GM12865 (cell line): ENCODE measurements at regions not wholly inside any gene's neighbourhood (a gene's known extent, or its start where the extent isn't known, plus 50 kb on each side); places are given as distances from the start of the nearest gene placed in this dataset.

Source experiments
- DNase-seq: peaks from one replicate; pipeline ENCODE4 v3.0.0; 2010; ENCODE audit warnings: low read depth
- H3K4me3 ChIP-seq: 2 replicates; pipeline ENCODE4 v1.5.1; 2011; ENCODE audit warnings: mild to moderate bottlenecking, low read depth, low read length, control low read depth
- TF ChIP-seq, protein P1 (sequence below): IDR thresholded peaks from 2 replicates; pipeline ENCODE4 v1.5.1; 2011; ENCODE audit warnings: low read length, control low read depth, low read depth, inconsistent platforms; ENCODE audit not compliant: insufficient read depth; ENCODE audit errors: missing control alignments

DNA sequence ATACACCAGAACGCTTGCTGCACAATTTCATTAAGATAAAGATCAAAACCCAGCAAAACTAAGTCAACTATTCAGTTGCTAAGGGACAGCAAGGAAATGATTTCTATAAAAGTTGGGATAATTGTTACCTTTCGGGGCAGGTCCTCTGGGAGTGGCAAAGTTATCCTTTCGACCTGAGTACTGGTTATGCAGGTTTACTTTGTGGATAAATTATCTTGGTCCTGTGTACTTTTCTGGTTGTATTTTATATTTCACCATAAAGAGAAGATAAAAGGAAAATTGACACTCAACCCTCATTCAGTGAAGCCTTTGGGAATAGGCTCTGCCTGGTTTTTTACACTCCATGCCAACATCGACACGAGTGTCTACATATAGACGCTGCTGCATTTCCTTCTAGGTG, 146.5 kb downstream of the SYK start:
- TF ChIP-seq, protein P1, sequence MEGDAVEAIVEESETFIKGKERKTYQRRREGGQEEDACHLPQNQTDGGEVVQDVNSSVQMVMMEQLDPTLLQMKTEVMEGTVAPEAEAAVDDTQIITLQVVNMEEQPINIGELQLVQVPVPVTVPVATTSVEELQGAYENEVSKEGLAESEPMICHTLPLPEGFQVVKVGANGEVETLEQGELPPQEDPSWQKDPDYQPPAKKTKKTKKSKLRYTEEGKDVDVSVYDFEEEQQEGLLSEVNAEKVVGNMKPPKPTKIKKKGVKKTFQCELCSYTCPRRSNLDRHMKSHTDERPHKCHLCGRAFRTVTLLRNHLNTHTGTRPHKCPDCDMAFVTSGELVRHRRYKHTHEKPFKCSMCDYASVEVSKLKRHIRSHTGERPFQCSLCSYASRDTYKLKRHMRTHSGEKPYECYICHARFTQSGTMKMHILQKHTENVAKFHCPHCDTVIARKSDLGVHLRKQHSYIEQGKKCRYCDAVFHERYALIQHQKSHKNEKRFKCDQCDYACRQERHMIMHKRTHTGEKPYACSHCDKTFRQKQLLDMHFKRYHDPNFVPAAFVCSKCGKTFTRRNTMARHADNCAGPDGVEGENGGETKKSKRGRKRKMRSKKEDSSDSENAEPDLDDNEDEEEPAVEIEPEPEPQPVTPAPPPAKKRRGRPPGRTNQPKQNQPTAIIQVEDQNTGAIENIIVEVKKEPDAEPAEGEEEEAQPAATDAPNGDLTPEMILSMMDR, result no peak
- no peak overlapping the region for H3K4me3 ChIP-seq
- no peak for DNase-seq

DNA sequence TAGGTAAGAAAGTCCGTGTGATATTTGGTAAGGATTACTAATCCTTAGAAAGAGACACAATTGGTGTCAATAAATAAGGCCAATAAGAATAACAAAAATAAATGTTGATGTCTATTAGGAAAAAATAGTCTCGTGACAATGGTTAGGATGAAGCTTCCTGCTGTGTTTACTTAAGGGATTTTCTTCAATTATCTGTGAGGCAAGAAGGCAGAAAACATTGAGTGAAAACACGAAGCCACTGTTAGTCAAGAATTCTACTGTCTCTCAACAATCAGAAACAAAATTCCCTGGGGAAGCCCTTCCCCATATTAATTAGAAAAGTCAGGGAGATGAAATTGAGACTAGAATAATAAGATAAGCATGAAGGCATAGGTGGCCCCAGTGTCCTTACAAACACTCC, 149.0 kb downstream of the SYK start:
- DNase-seq, result no peak
- no peak overlapping the region for H3K4me3 ChIP-seq
- TF ChIP-seq, protein P1, result no peak

DNA sequence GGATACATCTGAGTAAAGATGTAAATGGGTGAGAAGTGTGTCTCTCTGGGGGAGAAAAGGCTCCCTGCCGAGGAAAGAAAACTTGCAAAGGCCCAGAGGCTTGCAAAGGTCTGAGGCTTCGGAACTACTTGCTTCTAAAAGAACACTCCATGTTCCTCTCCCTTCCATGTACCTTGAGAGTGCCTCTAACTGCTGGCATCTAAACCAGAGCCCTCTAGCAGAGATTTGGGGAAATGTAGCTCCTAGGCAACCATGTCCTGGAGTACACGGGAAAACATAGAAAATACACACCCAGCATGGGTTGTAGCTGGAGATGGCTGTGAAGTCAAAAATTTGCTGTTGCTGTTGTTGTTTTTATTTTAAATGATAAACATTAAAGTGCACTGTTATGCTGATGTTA, 151.6 kb downstream of the SYK start:
- DNase-seq, result no peak
- no peak overlapping the region for H3K4me3 ChIP-seq
- TF ChIP-seq, protein P1, result no peak

DNA sequence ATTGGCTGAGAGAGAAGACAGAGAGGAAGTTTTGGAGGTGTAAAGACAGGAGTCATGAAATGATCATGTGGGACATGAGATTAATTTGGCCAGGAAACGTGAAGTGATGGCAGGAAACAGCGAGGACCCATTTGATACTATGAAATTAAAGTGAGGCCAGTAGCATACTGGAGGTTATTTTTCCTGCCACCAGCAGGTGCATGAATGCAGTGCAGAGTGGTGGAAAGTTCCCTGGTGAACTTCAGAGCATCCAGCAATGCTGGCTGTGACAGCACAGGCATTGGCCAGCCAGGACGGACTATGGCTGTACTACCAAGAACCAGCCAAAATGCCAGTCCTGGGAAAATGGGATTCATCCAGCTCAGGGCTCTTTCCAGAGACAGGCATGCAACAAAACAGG, 152.2 kb downstream of the SYK start:
- TF ChIP-seq, protein P1, result no peak
- DNase-seq, result no peak
- H3K4me3 ChIP-seq, result no peak overlapping the region

DNA sequence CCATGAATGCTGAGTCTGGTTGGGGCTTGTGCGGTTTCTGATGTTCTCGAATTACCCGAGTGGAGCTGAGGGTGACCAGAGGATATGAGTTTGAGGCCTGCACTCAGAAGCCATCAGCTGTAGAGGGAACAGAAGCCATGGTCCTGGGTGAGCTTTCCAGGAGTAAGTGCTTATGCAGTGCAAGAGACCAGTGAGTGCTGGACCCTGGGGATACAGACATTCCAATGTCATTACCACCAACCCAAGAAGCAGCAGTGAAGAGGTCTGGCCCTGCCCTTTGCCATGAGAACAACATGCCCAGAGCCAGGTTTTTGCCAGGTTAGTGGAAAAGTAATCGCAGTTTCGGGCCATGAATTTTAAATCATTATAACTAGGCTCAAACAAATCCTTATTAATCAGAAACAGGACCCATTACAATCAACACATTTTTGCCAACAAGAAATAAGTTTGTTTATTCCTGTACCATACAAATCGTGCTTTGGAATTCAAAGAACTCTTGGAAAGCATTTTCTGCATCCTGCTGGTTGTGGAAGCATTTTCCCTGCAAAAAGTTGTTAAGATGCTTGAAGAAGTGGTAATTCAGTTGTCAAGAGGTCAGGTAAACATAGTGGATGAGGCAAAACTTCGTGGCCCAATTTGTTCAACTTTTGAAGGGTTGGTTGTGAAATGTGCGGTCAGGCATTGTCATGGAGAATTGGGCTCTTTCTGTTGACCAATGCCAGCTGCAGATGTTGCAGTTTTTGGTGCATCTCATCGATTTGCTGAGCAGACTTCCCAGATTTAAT, 154.6 kb downstream of the SYK start:
- no peak for DNase-seq
- TF ChIP-seq, protein P1, result no peak

DNA sequence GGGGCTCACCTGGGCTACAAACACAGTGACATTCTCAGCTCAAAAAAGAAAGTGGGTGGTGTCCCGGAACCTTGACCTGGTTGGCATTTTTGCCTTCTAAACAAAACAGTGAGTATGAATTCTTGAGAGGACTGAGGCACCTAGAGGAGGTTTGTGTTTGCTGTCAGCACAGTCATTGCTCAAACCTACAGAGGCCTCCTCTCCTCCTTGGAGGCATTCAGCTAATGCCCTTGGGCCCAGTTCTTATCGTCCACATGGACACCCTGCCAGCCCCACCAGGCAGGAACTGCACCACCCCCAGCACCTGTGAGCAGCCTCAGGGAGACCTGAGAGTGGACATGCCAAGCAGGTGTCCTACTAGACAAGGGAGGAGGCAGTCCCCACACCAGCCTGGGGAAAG, 156.7 kb downstream of the SYK start:
- no peak overlapping the region for H3K4me3 ChIP-seq
- TF ChIP-seq, protein P1, result no peak
- DNase-seq, result no peak

More for the DNA sequence above, 154.6 kb downstream of the SYK start:
- H3K4me3 ChIP-seq, result no peak overlapping the region

DNA sequence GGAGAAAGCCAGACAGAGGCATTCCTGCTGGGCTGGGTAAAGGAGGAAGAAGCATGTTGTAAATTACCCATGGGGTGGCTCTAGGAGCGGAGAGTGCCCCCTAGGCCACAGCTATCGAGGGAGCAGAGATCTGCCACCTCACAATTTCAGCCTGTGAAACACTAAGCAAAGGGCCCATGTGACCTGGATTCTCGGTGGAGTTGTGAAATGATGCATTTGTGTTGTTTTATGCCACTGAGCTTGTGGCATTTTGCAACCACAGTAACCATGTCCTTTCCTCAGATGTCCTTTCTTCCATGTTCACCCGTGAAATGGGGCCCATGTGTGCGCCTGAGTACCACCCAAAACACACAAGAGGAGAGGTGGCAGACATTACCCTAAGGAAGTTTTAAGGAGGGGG, 159.3 kb downstream of the SYK start:
- H3K4me3 ChIP-seq, result no peak overlapping the region
- DNase-seq, result no peak
- TF ChIP-seq, protein P1, result no peak
